OCI-LY7 (cell line): ENCODE measurements at regions not wholly inside any gene's neighbourhood (a gene's known extent, or its start where the extent isn't known, plus 50 kb on each side); places are given as distances from the start of the nearest gene placed in this dataset.

Experiments used
- BruUV-seq: library from RNA; stranded (reverse); fragments of 400-500 nt; replicated peaks from 2 replicates; lab custom pipeline; 2021; lab: Mats Ljungman, UMichigan
- CTCF ChIA-PET: fragments of 300-600 bp; sonication (Branson Sonifier 250); formaldehyde crosslinking; loops from one replicate; lab custom pipeline; 2022; ENCODE audit warnings: antibody characterized with exemption; ENCODE audit not compliant: unreplicated experiment; lab: Charles Lee
- POLR2A ChIA-PET: fragments of 300-600 bp; sonication (Branson Sonifier 250); formaldehyde crosslinking; loops from one replicate; lab custom pipeline; 2022; ENCODE audit warnings: antibody characterized with exemption; lab: Charles Lee
- DNase-seq: peaks from one replicate; pipeline ENCODE4 v3.0.0-alpha.2; 2015; ENCODE audit warnings: low spot score
- H2AFZ ChIP-seq: fragments of 200-600 bp; sonication (generic), shearing (Covaris generic); 2 replicates; pipeline ENCODE4 v1.6.1; 2014; ENCODE audit warnings: mild to moderate bottlenecking, antibody characterized with exemption, low read length, moderate library complexity
- H3K27ac ChIP-seq: fragments of 200-600 bp; sonication (generic); 2 replicates; pipeline ENCODE4 v1.5.1; 2014; ENCODE audit warnings: mixed run types, low read depth, mild to moderate bottlenecking, moderate library complexity, low read length, inconsistent platforms; ENCODE audit not compliant: poor library complexity, severe bottlenecking
- H3K36me3 ChIP-seq: fragments of 200-600 bp; sonication (generic); 2 replicates; pipeline ENCODE4 v1.6.1; 2014; ENCODE audit warnings: mild to moderate bottlenecking, antibody characterized with exemption, low read length, moderate library complexity, mixed read lengths; ENCODE audit not compliant: insufficient read depth
- H3K4me1 ChIP-seq: fragments of 200-600 bp; sonication (generic); 2 replicates; pipeline ENCODE4 v1.5.1; 2014; ENCODE audit warnings: mild to moderate bottlenecking, low read length; ENCODE audit not compliant: insufficient read depth, poor library complexity, severe bottlenecking
- H3K4me2 ChIP-seq: fragments of 200-600 bp; sonication (generic); 2 replicates; pipeline ENCODE4 v1.6.1; 2014; ENCODE audit warnings: mild to moderate bottlenecking, low read length
- H3K4me3 ChIP-seq: fragments of 200-600 bp; sonication (generic); 2 replicates; pipeline ENCODE4 v1.5.1; 2014; ENCODE audit warnings: mild to moderate bottlenecking, low read depth, low read length; ENCODE audit not compliant: poor library complexity, severe bottlenecking
- H3K79me2 ChIP-seq: fragments of 200-600 bp; sonication (generic); 2 replicates; pipeline ENCODE4 v1.6.1; 2016; ENCODE audit warnings: low read depth, mild to moderate bottlenecking, low read length, moderate library complexity, mixed read lengths; ENCODE audit not compliant: insufficient read depth
- H3K9me2 ChIP-seq: fragments of 200-600 bp; sonication (generic); 2 replicates; pipeline ENCODE4 v1.6.1; 2016; ENCODE audit warnings: mild to moderate bottlenecking, low read length, mixed read lengths; ENCODE audit not compliant: insufficient read depth
- H3K9me3 ChIP-seq: fragments of 200-600 bp; sonication (generic); 2 replicates; pipeline ENCODE4 v1.6.1; 2014; ENCODE audit warnings: mild to moderate bottlenecking, mixed run types, low read length, mixed read lengths
- H4K20me1 ChIP-seq: fragments of 200-600 bp; sonication (generic); 2 replicates; pipeline ENCODE4 v1.6.1; 2014; ENCODE audit warnings: mild to moderate bottlenecking, antibody characterized with exemption, low read length, moderate library complexity, mixed read lengths; ENCODE audit not compliant: insufficient read depth
- CTCF ChIP-seq: fragments of 200-600 bp; sonication (generic); conservative IDR thresholded peaks from 2 replicates; pipeline ENCODE4 v1.5.1; 2014; ENCODE audit warnings: mild to moderate bottlenecking, antibody characterized with exemption, low read length, moderate library complexity, mixed read lengths
- EZH2phosphoT487 ChIP-seq: fragments of 200-600 bp; sonication (generic); IDR thresholded peaks from 2 replicates; pipeline ENCODE4 v1.6.1; 2018; ENCODE audit warnings: low read depth, borderline replicate concordance, mild to moderate bottlenecking, mixed run types, antibody characterized with exemption, low read length, moderate library complexity, mixed read lengths
- intact Hi-C: fragments of 100-400 bp; cut with micrococcal nuclease; formaldehyde crosslinking; loops from one replicate; pipeline ENCODE4 v1.10.0; 2022; ENCODE audit not compliant: unreplicated experiment

GRCh38 chr11:71172680-71173079 lies 79.7 kb downstream of the SHANK2 start:
- Histone ChIP-seq H3K9me2 (no peaks in the 10 kb centered on the region), H2AFZ (no peak overlapping the region), H3K4me1 (no peaks in the 10 kb centered on the region), H3K4me3 (no peak overlapping the region), H3K36me3 (no peaks in the 10 kb centered on the region), H3K27ac (no peak overlapping the region), H3K79me2 (no peaks in the 10 kb centered on the region), H3K4me2 (no peak overlapping the region), H4K20me1 (no peaks in the 10 kb centered on the region), H3K9me3 (peaks cover 12% of the 10 kb centered on the region; the same call in 1 of the 2 replicates)
- CTCF ChIA-PET: no interaction called here
- no peak for TF ChIP-seq CTCF
- TF ChIP-seq EZH2phosphoT487: no peak
- intact Hi-C loops: no loop called here
- BruUV-seq: no TSS peak
- POLR2A ChIA-PET: no interaction called here
- no peak for DNase-seq

- ChIA-PET CTCF (no interaction called here), POLR2A (no interaction called here)
- Histone ChIP-seq H4K20me1 (no peaks in the 10 kb centered on the region), H3K4me1 (no peaks in the 10 kb centered on the region), H3K27ac (no peak overlapping the region), H3K4me3 (no peak overlapping the region), H3K79me2 (no peaks in the 10 kb centered on the region), H3K9me3 (peaks cover 5% of the 10 kb centered on the region; the same call in 1 of the 2 replicates), H3K4me2 (no peak overlapping the region), H3K36me3 (no peaks in the 10 kb centered on the region), H2AFZ (no peak overlapping the region), H3K9me2 (no peaks in the 10 kb centered on the region)
- intact Hi-C loops: no loop called here
- DNase-seq: no peak
- BruUV-seq: no TSS peak
- no peak for TF ChIP-seq EZH2phosphoT487
- no peak for TF ChIP-seq CTCF
Observed at GRCh38 chr11:71171576-71171975, 80.8 kb downstream of the SHANK2 start.

GRCh38 chr11:71170624-71171423 lies 81.6 kb downstream of the SHANK2 start:
- POLR2A ChIA-PET: no interaction called here

More at GRCh38 chr11:71170624-71171423, 81.6 kb downstream of the SHANK2 start:
- no peak overlapping the region for H3K27ac ChIP-seq
- no peaks in the 10 kb centered on the region for H3K79me2 ChIP-seq
- CTCF ChIA-PET: no interaction called here
- H3K4me3 ChIP-seq: no peak overlapping the region
- BruUV-seq: no TSS peak
- no peaks in the 10 kb centered on the region for H4K20me1 ChIP-seq
- no peak for DNase-seq
- no peak overlapping the region for H2AFZ ChIP-seq
- H3K9me3 ChIP-seq: no peaks in the 10 kb centered on the region
- no peak overlapping the region for H3K4me2 ChIP-seq
- no peaks in the 10 kb centered on the region for H3K9me2 ChIP-seq
- TF ChIP-seq EZH2phosphoT487 (no peak), CTCF (no peak)
- H3K36me3 ChIP-seq: no peaks in the 10 kb centered on the region
- H3K4me1 ChIP-seq: no peaks in the 10 kb centered on the region
- intact Hi-C loops: no loop called here
